PFSK-1 (cell line): ENCODE measurements at regions not wholly inside any gene's neighbourhood (a gene's known extent, or its start where the extent isn't known, plus 50 kb on each side); places are given as distances from the start of the nearest gene placed in this dataset.

Experiments
- POLR2AphosphoS5 ChIP-seq: IDR thresholded peaks from 2 replicates; pipeline ENCODE4 v1.6.1; 2012; ENCODE audit warnings: low read depth, mild to moderate bottlenecking, control low read depth, low read length, moderate library complexity
- TAF1 ChIP-seq: IDR thresholded peaks from 2 replicates; pipeline ENCODE4 v1.6.1; 2012; ENCODE audit warnings: low read length, control low read depth, borderline replicate concordance; ENCODE audit not compliant: insufficient read depth
- TF ChIP-seq, protein P1 (sequence below), 2 experiments: IDR thresholded peaks; 2 replicates each; pipeline versions ENCODE4 v1.6.1 to v1.8.0; 2011 to 2012; ENCODE audit warnings: low read depth in 2 of 2, low read length in 2 of 2, control low read depth in 1 of 2, inconsistent platforms in 1 of 2, mild to moderate bottlenecking in 1 of 2, moderate library complexity in 1 of 2; ENCODE audit not compliant: insufficient read depth in 1 of 2

DNA sequence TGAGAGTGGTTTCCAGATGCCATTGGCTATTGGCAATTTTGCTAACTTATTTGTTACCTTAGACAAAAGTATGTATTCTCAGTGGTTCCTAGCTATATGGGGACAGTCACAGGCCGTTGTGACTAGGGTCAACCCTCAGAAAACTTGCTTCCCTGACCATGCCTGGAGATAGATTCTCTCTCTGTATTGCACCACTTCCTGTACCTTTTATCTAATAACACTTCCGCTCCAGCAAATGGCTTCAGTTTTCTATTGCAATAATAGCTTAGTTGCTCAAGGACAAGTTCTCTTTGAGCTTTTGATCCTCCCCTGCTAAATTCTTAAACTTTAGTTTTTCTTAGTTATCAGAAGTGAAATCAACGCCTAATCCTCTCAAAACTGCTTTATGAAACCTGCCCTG is 338.0 kb downstream of the RMST start:
- TF ChIP-seq POLR2AphosphoS5 (no peak), TAF1 (no peak)
- TF ChIP-seq, protein P1, sequence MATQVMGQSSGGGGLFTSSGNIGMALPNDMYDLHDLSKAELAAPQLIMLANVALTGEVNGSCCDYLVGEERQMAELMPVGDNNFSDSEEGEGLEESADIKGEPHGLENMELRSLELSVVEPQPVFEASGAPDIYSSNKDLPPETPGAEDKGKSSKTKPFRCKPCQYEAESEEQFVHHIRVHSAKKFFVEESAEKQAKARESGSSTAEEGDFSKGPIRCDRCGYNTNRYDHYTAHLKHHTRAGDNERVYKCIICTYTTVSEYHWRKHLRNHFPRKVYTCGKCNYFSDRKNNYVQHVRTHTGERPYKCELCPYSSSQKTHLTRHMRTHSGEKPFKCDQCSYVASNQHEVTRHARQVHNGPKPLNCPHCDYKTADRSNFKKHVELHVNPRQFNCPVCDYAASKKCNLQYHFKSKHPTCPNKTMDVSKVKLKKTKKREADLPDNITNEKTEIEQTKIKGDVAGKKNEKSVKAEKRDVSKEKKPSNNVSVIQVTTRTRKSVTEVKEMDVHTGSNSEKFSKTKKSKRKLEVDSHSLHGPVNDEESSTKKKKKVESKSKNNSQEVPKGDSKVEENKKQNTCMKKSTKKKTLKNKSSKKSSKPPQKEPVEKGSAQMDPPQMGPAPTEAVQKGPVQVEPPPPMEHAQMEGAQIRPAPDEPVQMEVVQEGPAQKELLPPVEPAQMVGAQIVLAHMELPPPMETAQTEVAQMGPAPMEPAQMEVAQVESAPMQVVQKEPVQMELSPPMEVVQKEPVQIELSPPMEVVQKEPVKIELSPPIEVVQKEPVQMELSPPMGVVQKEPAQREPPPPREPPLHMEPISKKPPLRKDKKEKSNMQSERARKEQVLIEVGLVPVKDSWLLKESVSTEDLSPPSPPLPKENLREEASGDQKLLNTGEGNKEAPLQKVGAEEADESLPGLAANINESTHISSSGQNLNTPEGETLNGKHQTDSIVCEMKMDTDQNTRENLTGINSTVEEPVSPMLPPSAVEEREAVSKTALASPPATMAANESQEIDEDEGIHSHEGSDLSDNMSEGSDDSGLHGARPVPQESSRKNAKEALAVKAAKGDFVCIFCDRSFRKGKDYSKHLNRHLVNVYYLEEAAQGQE (IDR thresholded peaks at IDR 0.05; ENCODE audit: insufficient read depth in 1 of 2, low read depth in 2 of 2, low read length in 2 of 2) = no peak
